ENCODE measurements at regions not wholly inside any gene's neighbourhood (a gene's known extent, or its start where the extent isn't known, plus 50 kb on each side); places are given as distances from the start of the nearest gene placed in this dataset.

DNA sequence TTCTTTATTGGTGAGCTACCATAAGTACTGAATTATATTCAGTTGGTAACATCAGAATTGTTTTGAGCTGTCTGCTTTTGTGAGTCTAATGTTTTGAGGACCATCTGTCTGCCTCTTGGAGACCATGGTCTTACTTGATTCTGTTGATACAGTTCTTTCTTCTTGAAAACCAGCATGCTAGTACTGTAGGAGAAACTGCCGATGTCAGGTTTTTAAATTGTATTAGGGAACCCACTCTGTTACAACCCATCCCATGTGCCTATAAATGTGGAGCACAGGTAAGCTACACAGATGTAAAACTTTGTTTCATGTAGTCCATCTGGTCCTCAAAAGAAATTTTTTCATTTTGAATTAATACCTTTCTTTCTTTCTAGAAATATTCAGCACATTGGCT is 103.4 kb upstream of the DMRTA1 start:
- TF ChIP-seq CTCF (IDR thresholded peaks at IDR 0.05) (no peak), POLR2A (IDR thresholded peaks at IDR 0.05) (no peak)

Measured in testis (tissue), 2 donors.